ENCODE measurements at regions not wholly inside any gene's neighbourhood (a gene's known extent, or its start where the extent isn't known, plus 50 kb on each side); places are given as distances from the start of the nearest gene placed in this dataset.

- H3K27ac ChIP-seq: no peak overlapping the region
- ChIA-PET POLR2A (ENCODE audit: low non-redundant PET) (no interaction called here), CTCF (interaction anchor here (0.6 kb wide), 1 partner anchor 326 kb away, joined by 9 read pairs; no protein-coding TSS in a partner anchor)
- no peak for DNase-seq (ENCODE audit: low spot score)
- no peak for TF ChIP-seq CTCF (conservative IDR thresholded peaks at IDR 0.05; ENCODE audit: low read depth)
Measured at GRCh38 chr10:7486528-7486927, 75.7 kb upstream of the SFMBT2 start.

GRCh38 chr10:7485799-7486198 is 75.0 kb upstream of the SFMBT2 start:
- POLR2A ChIA-PET (ENCODE audit: low non-redundant PET): no interaction called here
- CTCF ChIA-PET: no interaction called here
- no peak for DNase-seq (ENCODE audit: low spot score)
- no peak for TF ChIP-seq CTCF (conservative IDR thresholded peaks at IDR 0.05; ENCODE audit: low read depth)
- no peak overlapping the region for H3K27ac ChIP-seq

GRCh38 chr10:7485244-7485556 is 74.4 kb upstream of the SFMBT2 start:
- no peak for DNase-seq (ENCODE audit: low spot score)
- ChIA-PET POLR2A (ENCODE audit: low non-redundant PET) (no interaction called here), CTCF (no interaction called here)
- no peak overlapping the region for H3K27ac ChIP-seq
- TF ChIP-seq CTCF (conservative IDR thresholded peaks at IDR 0.05; ENCODE audit: low read depth): no peak

GRCh38 chr10:7484456-7485243 is 73.8 kb upstream of the SFMBT2 start:
- CTCF ChIA-PET: no interaction called here
- DNase-seq (ENCODE audit: low spot score): no peak
- no peak for TF ChIP-seq CTCF (conservative IDR thresholded peaks at IDR 0.05; ENCODE audit: low read depth)
- POLR2A ChIA-PET (ENCODE audit: low non-redundant PET): no interaction called here
- no peak overlapping the region for H3K27ac ChIP-seq

- no peak for DNase-seq (ENCODE audit: low spot score)
- TF ChIP-seq CTCF (conservative IDR thresholded peaks at IDR 0.05; ENCODE audit: low read depth): no peak
- CTCF ChIA-PET: no interaction called here
- H3K27ac ChIP-seq: no peak overlapping the region
- POLR2A ChIA-PET (ENCODE audit: low non-redundant PET): no interaction called here
Measured at GRCh38 chr10:7483848-7484247, 73.0 kb upstream of the SFMBT2 start.

- POLR2A ChIA-PET (ENCODE audit: low non-redundant PET): no interaction called here
- DNase-seq (ENCODE audit: low spot score): no peak
- H3K27ac ChIP-seq: no peak overlapping the region
- CTCF ChIA-PET: no interaction called here
- TF ChIP-seq CTCF (conservative IDR thresholded peaks at IDR 0.05; ENCODE audit: low read depth): no peak
Measured at GRCh38 chr10:7482992-7483391, 72.2 kb upstream of the SFMBT2 start.

Data from RWPE1 (cell line).